SK-N-SH treated with all-trans-retinoic acid at 6 μM for 48 hours (cell line): ENCODE measurements at regions not wholly inside any gene's neighbourhood (a gene's known extent, or its start where the extent isn't known, plus 50 kb on each side); places are given as distances from the start of the nearest gene placed in this dataset.

Source experiments
- ATAC-seq: fragments of 200-7000 bp; cut with Tn5 transposase; 3 replicates; pipeline ENCODE4 v1.9.1; 2020; ENCODE audit warnings: mild to moderate bottlenecking, moderate library complexity
- ARNTL ChIP-seq: fragments of 450-650 bp; formaldehyde crosslinking; IDR thresholded peaks from 2 replicates; pipeline ENCODE4 v1.5.0; 2020; ENCODE audit warnings: low read depth, mild to moderate bottlenecking, moderate library complexity, borderline replicate concordance
- BACH2 ChIP-seq: fragments of 250-450 bp; sonication (Bioruptor Pico); IDR thresholded peaks from 2 replicates; pipeline ENCODE4 v1.9.0; 2021; ENCODE audit warnings: mild to moderate bottlenecking, borderline replicate concordance
- CSDC2 ChIP-seq: fragments of 250-450 bp; sonication (Bioruptor Pico); IDR thresholded peaks from 2 replicates; pipeline ENCODE4 v1.5.0; 2020; ENCODE audit warnings: mild to moderate bottlenecking, moderate library complexity
- ESRRG ChIP-seq: fragments of 250-450 bp; sonication (Bioruptor Pico); IDR thresholded peaks from 2 replicates; pipeline ENCODE4 v1.6.1; 2021; ENCODE audit warnings: mild to moderate bottlenecking
- GLIS3 ChIP-seq: fragments of 250-450 bp; sonication (Bioruptor Pico); IDR thresholded peaks from 2 replicates; pipeline ENCODE4 v1.5.0; 2020; ENCODE audit warnings: mild to moderate bottlenecking, moderate library complexity
- ISL1 ChIP-seq: fragments of 250-450 bp; sonication (Bioruptor Pico); IDR thresholded peaks from 2 replicates; pipeline ENCODE4 v2.1.2; 2022; ENCODE audit warnings: mild to moderate bottlenecking, moderate library complexity
- OSR1 ChIP-seq: fragments of 250-450 bp; sonication (Bioruptor Pico); IDR thresholded peaks from 2 replicates; pipeline ENCODE4 v1.8.0; 2022; ENCODE audit warnings: moderate library complexity, mild to moderate bottlenecking, inconsistent platforms
- PPARA ChIP-seq: fragments of 250-450 bp; sonication (Bioruptor Pico); IDR thresholded peaks from 2 replicates; pipeline ENCODE4 v1.5.0; 2020; ENCODE audit warnings: mild to moderate bottlenecking, borderline replicate concordance
- RARB ChIP-seq: fragments of 250-450 bp; sonication (Bioruptor Pico); IDR thresholded peaks from 2 replicates; pipeline ENCODE4 v1.8.0; 2021; ENCODE audit warnings: mild to moderate bottlenecking, moderate library complexity
- SNAI2 ChIP-seq: fragments of 250-450 bp; sonication (Bioruptor Pico); IDR thresholded peaks from 2 replicates; pipeline ENCODE4 v1.5.0; 2020; ENCODE audit warnings: mild to moderate bottlenecking, moderate library complexity
- TCF4 ChIP-seq: fragments of 250-450 bp; sonication (Bioruptor Pico); IDR thresholded peaks from 2 replicates; pipeline ENCODE4 v1.8.0; 2021; ENCODE audit warnings: mild to moderate bottlenecking, moderate library complexity, borderline replicate concordance
- TOX ChIP-seq: fragments of 250-450 bp; sonication (Bioruptor Pico); IDR thresholded peaks from 2 replicates; pipeline ENCODE4 v1.8.0; 2021; ENCODE audit warnings: mild to moderate bottlenecking, moderate library complexity, borderline replicate concordance
- ZC3H10 ChIP-seq: fragments of 250-450 bp; sonication (Bioruptor Pico); IDR thresholded peaks from 2 replicates; pipeline ENCODE4 v1.5.1; 2021; ENCODE audit warnings: mild to moderate bottlenecking, moderate library complexity
- ZFP30 ChIP-seq: fragments of 450-650 bp; formaldehyde crosslinking; IDR thresholded peaks from 2 replicates; pipeline ENCODE4 v1.5.0; 2022; ENCODE audit warnings: mild to moderate bottlenecking, moderate library complexity
- ZNF565 ChIP-seq: fragments of 450-650 bp; formaldehyde crosslinking; conservative IDR thresholded peaks from 2 replicates; pipeline ENCODE4 v1.5.0; 2020; ENCODE audit warnings: low read depth, mild to moderate bottlenecking, moderate library complexity
- ZNF8 ChIP-seq: fragments of 450-650 bp; formaldehyde crosslinking; IDR thresholded peaks from 2 replicates; pipeline ENCODE4 v1.5.0; 2020; ENCODE audit warnings: mild to moderate bottlenecking, moderate library complexity
- TF ChIP-seq, protein P1 (sequence below): fragments of 250-450 bp; sonication (Bioruptor Pico); IDR thresholded peaks from 2 replicates; pipeline ENCODE4 v1.8.0; 2021; ENCODE audit warnings: low read depth, mild to moderate bottlenecking, moderate library complexity, borderline replicate concordance
- TF ChIP-seq, protein P2 (sequence below): fragments of 250-450 bp; sonication (Bioruptor Pico); IDR thresholded peaks from 2 replicates; pipeline ENCODE4 v1.5.1; 2021; ENCODE audit warnings: mild to moderate bottlenecking, moderate library complexity
- TF ChIP-seq, protein P3 (sequence below): fragments of 250-450 bp; sonication (Bioruptor Pico); IDR thresholded peaks from 2 replicates; pipeline ENCODE4 v1.5.0; 2020; ENCODE audit warnings: mild to moderate bottlenecking, moderate library complexity
- TF ChIP-seq, protein P4 (sequence below): fragments of 250-450 bp; sonication (Bioruptor Pico); IDR thresholded peaks from 2 replicates; pipeline ENCODE4 v1.8.0; 2020; ENCODE audit warnings: mild to moderate bottlenecking, moderate library complexity, borderline replicate concordance
- TF ChIP-seq, protein P5 (sequence below): fragments of 250-450 bp; sonication (Bioruptor Pico); IDR thresholded peaks from 2 replicates; pipeline ENCODE4 v1.5.1; 2020; ENCODE audit warnings: low read depth, mild to moderate bottlenecking, moderate library complexity

DNA sequence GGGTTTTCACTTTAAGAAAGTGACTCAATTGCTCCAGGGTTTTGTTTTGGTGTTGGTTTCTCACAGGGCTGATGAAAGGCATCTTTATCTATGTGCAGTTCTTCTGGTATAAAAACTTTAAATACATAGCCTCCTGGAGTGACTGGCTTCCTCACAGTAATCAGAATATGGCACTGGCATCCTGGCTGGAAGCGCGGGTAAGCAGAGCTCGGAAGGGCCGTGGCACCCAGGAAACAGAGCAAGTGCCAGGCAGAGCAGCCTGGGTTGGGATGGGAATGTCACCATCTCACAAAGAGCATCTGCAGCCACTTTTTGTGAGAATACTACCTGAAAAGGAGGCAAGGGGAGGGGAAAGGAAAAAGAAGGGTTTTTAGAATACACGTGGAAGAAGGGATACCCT, 534.7 kb downstream of the PLCL1 start:
- TF ChIP-seq BACH2 (no peak), ISL1 (CRISPR knock-in tag) (no peak), ARNTL (CRISPR knock-in tag) (no peak), SNAI2 (no peak), ZFP30 (no peak)
- ATAC-seq: no peak

DNA sequence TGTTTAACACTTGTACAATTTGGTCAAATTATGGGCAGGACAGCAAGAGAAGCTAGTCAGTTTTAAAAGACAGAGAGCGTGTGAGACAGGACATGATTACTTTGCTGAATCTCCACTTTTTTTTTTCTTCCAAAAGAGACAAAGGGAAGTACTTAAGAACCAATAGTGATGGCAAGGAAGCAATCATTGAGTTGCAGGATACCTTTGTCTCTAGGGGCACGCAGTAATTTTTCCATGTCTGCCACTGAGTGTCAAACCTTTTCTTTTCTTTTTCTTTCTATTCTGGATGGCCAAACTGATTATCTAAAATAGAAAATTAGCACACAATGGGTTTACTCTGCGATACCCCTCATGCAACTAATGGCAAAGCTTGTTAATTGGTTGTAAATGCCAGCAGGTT, 533.0 kb downstream of the PLCL1 start:
- no peak for ATAC-seq
- TF ChIP-seq CSDC2 (CRISPR knock-in tag) (no peak), ZNF8 (CRISPR knock-in tag) (no peak), GLIS3 (CRISPR knock-in tag) (no peak), ZC3H10 (CRISPR knock-in tag) (no peak), ESRRG (CRISPR knock-in tag) (no peak), ZNF565 (CRISPR knock-in tag) (no peak), BACH2 (no peak), TOX (CRISPR knock-in tag) (no peak)
- TF ChIP-seq, protein P1, sequence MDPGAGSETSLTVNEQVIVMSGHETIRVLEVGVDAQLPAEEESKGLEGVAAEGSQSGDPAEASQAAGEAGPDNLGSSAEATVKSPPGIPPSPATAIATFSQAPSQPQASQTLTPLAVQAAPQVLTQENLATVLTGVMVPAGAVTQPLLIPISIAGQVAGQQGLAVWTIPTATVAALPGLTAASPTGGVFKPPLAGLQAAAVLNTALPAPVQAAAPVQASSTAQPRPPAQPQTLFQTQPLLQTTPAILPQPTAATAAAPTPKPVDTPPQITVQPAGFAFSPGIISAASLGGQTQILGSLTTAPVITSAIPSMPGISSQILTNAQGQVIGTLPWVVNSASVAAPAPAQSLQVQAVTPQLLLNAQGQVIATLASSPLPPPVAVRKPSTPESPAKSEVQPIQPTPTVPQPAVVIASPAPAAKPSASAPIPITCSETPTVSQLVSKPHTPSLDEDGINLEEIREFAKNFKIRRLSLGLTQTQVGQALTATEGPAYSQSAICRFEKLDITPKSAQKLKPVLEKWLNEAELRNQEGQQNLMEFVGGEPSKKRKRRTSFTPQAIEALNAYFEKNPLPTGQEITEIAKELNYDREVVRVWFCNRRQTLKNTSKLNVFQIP: no peak
- TF ChIP-seq, protein P2, sequence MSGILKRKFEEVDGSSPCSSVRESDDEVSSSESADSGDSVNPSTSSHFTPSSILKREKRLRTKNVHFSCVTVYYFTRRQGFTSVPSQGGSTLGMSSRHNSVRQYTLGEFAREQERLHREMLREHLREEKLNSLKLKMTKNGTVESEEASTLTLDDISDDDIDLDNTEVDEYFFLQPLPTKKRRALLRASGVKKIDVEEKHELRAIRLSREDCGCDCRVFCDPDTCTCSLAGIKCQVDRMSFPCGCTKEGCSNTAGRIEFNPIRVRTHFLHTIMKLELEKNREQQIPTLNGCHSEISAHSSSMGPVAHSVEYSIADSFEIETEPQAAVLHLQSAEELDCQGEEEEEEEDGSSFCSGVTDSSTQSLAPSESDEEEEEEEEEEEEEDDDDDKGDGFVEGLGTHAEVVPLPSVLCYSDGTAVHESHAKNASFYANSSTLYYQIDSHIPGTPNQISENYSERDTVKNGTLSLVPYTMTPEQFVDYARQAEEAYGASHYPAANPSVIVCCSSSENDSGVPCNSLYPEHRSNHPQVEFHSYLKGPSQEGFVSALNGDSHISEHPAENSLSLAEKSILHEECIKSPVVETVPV (CRISPR knock-in tag): no peak

DNA sequence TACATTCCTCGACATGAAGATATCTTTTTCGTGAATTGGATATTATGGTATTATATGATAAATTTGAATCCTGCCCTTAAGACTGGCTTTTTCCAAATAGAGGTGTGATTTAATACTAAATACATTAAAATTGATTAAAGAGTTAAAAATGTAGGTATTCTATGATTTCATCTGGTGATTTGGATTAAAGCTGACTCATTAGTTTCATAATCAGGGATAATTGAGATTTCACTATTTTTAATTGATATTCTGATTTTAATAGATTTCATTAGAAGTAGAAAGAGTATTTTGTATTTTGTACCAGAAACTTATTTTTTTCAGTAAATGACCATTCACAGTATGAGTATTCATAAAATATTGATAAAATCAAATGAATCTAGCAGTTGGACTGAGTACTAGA, 524.1 kb downstream of the PLCL1 start:
- no peak for ATAC-seq
- TF ChIP-seq BACH2 (no peak), ESRRG (CRISPR knock-in tag) (no peak)
- TF ChIP-seq, protein P3, sequence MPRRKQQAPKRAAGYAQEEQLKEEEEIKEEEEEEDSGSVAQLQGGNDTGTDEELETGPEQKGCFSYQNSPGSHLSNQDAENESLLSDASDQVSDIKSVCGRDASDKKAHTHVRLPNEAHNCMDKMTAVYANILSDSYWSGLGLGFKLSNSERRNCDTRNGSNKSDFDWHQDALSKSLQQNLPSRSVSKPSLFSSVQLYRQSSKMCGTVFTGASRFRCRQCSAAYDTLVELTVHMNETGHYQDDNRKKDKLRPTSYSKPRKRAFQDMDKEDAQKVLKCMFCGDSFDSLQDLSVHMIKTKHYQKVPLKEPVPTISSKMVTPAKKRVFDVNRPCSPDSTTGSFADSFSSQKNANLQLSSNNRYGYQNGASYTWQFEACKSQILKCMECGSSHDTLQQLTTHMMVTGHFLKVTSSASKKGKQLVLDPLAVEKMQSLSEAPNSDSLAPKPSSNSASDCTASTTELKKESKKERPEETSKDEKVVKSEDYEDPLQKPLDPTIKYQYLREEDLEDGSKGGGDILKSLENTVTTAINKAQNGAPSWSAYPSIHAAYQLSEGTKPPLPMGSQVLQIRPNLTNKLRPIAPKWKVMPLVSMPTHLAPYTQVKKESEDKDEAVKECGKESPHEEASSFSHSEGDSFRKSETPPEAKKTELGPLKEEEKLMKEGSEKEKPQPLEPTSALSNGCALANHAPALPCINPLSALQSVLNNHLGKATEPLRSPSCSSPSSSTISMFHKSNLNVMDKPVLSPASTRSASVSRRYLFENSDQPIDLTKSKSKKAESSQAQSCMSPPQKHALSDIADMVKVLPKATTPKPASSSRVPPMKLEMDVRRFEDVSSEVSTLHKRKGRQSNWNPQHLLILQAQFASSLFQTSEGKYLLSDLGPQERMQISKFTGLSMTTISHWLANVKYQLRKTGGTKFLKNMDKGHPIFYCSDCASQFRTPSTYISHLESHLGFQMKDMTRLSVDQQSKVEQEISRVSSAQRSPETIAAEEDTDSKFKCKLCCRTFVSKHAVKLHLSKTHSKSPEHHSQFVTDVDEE: no peak

DNA sequence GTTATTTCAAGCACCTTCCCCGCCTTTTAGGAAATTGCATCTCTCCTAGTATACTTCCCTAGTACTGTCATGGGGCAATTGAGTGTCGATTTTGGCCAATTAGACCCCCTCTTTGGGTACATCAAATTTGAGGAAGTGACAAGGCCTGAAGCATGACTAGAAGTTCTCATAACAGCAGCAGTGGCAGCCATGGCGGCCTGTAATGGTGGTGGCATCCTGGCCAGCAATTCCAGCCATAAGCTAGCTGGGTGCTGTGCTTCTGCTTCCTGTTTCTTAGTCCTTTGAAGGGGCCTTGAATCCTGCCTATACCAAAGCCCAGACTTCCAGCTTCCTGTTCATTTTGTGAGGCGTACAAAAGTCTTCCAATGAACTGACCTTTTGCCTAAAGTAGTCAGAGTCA, 523.1 kb downstream of the PLCL1 start:
- no peak for ATAC-seq
- TF ChIP-seq, protein P4, sequence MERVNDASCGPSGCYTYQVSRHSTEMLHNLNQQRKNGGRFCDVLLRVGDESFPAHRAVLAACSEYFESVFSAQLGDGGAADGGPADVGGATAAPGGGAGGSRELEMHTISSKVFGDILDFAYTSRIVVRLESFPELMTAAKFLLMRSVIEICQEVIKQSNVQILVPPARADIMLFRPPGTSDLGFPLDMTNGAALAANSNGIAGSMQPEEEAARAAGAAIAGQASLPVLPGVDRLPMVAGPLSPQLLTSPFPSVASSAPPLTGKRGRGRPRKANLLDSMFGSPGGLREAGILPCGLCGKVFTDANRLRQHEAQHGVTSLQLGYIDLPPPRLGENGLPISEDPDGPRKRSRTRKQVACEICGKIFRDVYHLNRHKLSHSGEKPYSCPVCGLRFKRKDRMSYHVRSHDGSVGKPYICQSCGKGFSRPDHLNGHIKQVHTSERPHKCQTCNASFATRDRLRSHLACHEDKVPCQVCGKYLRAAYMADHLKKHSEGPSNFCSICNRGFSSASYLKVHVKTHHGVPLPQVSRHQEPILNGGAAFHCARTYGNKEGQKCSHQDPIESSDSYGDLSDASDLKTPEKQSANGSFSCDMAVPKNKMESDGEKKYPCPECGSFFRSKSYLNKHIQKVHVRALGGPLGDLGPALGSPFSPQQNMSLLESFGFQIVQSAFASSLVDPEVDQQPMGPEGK: no peak
- TF ChIP-seq, all 23 proteins: peak for 0

DNA sequence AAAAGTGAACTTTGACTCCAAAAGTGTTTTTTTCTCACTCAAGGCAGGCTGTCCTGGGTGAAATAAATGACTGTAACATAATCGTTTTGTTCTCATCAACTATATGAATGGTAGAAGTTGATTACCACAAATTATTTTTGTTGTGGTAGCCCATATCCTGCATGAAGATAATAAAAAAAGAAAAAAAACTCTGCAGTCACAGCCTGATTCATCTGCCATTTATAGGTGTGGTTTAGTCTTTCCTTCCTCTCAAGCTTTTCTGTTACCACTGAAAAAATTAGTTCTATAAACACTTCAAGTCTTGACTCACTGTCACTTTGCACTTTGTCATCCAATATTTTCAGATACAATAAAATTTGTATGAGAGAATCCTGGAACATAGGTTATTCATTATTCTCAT, 522.0 kb downstream of the PLCL1 start:
- no peak for ATAC-seq
- TF ChIP-seq SNAI2 (no peak), TOX (CRISPR knock-in tag) (no peak), RARB (CRISPR knock-in tag) (no peak)
- TF ChIP-seq, all 23 proteins: peak for 0

DNA sequence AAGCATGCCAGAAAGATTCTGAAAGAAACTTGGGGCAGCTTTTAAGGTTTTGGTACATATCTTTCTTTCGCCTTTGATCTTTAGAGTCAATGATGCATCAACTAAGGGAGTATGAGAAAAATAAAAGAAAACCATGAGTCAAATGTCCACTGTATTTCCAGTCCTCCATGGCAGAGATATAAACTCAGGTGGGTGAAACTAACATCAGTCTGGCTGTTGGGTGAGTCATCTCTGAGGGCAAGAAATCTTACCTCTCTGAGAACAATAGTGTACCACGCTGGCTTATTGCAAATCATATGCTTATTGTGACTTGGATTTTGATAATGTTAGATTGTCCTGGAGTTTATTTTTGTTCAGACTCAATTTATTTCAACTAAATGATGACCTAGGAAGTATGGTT, 521.0 kb downstream of the PLCL1 start:
- no peak for ATAC-seq
- TF ChIP-seq CSDC2 (CRISPR knock-in tag) (no peak), TCF4 (CRISPR knock-in tag) (no peak), OSR1 (CRISPR knock-in tag) (no peak), TOX (CRISPR knock-in tag) (no peak), ESRRG (CRISPR knock-in tag) (no peak), GLIS3 (CRISPR knock-in tag) (no peak), PPARA (CRISPR knock-in tag) (no peak), ZC3H10 (CRISPR knock-in tag) (no peak), ZNF565 (CRISPR knock-in tag) (no peak)
- TF ChIP-seq, protein P5, sequence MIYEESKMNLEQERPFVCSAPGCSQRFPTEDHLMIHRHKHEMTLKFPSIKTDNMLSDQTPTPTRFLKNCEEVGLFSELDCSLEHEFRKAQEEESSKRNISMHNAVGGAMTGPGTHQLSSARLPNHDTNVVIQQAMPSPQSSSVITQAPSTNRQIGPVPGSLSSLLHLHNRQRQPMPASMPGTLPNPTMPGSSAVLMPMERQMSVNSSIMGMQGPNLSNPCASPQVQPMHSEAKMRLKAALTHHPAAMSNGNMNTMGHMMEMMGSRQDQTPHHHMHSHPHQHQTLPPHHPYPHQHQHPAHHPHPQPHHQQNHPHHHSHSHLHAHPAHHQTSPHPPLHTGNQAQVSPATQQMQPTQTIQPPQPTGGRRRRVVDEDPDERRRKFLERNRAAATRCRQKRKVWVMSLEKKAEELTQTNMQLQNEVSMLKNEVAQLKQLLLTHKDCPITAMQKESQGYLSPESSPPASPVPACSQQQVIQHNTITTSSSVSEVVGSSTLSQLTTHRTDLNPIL (CRISPR knock-in tag): no peak
- TF ChIP-seq, protein P2 (CRISPR knock-in tag): no peak
